Right forelimb (tissue), 1 donor: ENCODE measurements at regions not wholly inside any gene's neighbourhood (a gene's known extent, or its start where the extent isn't known, plus 50 kb on each side); places are given as distances from the start of the nearest gene placed in this dataset.
"Not testable (repeated sequence)": the region's sequence is repeated elsewhere in the genome, so short reads cannot be mapped to it uniquely, and the experiment has no call there.

ENCODE experiments used
- DNase-seq: peaks from one replicate; pipeline ENCODE4 v3.0.0-alpha.2; 2018

DNA sequence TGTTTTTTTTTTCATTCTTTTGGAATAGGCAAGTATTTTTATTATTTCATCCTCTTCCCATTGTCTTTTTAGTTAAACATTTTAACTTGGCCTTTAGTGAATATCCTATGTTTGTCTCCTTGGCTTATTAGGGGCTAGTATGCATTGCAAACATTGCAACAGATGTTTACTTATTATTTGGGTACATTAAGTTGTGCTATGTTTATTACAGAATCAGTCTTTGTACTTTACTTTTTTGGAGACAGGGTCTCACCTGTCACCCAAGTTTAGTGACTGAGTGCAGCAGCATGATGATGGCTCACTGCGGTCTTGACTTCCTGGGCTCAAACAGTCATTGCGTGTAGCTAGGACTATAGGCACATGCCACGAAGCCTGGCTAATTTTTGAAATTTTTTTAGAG lies 51.1 kb upstream of the NUDT6 start:
- DNase-seq: no peak

DNA sequence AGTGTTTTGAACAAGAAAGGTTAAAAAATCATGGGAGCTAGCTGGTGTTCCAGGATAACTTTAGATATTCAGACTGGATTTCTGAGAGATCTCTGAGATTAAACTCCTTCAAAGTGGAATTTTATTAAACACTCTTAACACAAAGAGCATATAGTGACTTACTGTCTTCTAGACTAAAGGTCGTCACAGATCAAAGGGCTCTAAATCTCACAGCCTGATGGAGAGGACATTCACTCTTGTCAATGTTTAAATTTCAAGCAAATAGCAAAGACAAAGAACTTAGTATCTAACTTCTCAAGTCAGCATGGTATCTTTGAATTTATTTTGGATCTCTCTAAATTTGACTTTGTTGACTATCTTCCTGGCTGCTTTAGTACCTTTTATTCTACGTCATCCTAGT lies 53.7 kb upstream of the NUDT6 start:
- DNase-seq: no peak

DNA sequence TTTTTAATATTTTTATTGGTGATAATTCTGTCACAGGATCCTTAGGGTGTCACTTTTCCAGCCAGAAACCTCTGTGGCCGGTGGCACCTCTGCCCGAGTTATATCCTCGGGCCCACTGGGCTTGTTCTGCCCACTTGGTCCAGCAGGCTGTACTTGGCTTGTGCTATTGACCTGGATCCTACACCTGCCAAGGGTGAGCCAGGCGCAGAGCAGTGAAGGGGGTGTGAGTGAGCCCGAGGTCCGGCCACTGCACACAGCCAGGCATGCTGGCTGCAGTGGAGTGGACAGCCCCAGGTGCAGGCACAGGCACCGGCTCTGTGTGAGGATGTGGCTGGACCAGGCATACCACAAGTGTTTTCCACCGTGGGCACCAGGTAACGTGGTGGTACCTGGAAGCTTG lies 54.7 kb upstream of the NUDT6 start:
- no peak for DNase-seq

DNA sequence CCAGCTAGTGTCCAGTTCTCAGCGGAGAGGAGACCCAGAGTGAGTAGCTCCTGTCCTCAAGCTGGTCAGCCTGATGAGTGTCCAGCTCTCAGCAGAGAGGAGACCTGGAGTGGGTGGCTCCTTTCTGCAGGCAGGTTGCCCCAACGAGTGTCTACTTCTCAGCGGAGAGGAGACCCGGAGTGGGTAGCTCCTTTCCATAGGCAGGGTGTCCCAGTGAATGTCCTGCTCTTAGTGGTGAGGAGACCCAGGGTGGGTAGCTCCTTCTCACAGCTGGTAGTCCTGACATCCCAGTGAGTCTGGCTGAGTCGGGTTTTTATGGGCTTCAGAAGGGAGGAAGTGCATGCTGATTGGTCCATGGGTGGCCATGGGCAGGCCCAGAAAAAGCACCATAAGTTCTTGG lies 55.7 kb upstream of the NUDT6 start:
- DNase-seq: no peak

DNA sequence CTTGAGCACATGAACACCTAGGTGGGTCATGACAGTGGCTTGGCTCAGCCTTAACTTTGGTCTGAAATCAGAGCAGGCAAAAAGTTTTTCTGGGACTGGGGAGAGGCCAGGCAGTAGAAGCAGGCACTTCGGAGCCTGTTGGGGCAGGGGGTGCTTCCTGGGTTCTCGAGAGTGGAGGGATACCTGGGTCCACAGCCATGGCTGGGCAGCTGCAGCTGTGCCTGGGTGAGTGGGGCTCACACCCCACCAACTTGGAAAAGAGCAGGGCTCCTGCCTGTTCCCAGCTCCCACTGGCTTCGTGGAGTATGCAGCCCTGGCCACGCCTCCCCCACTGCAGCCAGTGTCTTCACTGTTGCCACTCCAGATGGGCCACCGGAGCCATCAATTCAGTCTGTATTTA lies 56.4 kb upstream of the NUDT6 start:
- no peak for DNase-seq

DNA sequence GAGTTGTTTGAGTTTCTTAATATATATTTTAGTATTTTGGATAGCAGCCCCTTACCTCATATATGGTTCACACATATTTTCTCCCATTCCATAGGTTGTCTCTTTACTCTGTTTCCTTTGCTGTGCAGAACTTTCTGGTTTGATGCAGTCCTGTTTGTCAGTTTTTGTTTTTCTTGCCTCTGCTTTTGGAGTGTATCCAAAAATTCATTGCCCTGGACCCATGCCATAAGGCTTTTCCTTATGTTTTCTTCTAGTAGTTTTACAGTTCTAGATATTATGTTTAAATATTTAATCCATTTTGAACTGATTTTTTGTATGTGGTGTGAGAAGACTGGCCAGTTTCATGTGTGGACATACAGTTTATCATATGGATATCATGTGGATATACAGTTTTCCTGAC lies 58.5 kb upstream of the NUDT6 start:
- DNase-seq: no peak

DNA sequence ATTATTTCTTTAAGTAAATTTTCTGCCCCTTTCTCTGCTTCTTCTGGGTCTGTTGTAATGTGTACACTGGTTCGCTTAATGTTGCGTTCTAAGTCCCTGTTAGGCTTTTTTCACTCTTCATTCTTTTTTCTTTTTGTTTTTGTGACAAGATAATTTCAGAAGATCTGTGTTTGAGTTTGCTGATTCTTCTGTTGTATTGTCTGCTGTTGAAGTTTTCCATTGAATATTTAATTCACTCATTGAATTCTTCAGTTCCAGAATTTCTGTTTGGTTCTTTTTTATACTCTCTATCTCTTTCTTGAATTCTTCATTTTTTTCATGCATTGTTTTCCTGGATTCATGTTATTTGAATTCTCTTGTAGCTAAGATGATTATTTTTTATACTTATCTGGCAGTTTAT lies 66.3 kb upstream of the NUDT6 start:
- no peak for DNase-seq

DNA sequence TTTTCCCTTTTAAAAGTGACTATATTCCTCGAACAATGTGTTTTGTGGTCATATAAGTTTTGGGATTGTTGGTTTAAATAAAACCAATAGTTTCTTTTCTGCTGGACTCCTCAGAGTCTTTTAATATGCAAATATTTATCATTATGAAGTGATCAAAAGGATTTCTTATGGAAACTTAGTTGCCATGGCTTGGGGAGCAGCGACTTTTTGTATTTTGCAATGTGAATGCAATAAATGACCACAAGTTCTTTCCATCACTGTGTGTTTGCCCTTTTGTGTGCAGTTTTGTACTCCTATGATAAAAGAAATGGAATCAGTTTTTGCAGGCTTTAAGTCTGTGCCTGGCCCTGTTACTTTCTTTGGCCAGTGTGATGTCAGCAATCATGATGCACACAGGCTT lies 68.5 kb upstream of the NUDT6 start:
- no peak for DNase-seq

DNA sequence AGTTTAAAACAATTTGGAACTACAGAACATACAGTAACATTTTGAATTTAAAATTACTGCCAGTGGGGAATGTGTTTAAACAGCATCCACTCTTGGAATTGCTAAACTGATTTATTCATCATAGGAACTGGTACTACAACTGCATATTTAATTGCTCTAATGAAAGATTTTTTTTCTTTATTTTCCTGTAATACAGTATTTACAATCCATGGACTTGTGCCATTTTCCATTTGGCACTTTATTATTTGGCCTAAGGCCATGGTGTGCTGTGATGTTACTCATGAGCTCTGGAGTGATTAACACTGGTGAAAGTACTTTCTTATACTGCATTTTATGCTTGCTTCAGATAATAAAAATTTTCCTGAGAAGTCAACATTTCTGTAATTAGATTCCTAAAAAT lies 69.7 kb upstream of the NUDT6 start:
- DNase-seq: no peak

DNA sequence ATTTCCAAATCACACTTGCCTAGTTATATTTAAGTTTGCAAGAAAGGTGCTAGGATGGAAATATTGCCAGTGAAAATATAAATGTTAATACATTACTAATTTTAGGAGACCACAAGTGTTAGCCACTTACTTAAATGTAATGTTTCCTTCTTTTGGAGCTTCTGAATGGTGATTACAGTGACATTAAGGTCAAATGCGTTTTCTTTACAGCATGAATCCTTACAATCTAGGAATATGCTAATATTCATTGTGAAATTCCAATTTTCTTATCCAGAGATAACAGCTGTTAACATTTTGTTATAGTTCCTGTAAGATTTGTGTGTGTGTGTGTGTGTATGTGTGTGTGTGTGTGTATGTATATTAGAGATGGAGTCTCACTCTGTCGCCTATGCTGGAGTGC lies 70.2 kb upstream of the NUDT6 start:
- no peak for DNase-seq

DNA sequence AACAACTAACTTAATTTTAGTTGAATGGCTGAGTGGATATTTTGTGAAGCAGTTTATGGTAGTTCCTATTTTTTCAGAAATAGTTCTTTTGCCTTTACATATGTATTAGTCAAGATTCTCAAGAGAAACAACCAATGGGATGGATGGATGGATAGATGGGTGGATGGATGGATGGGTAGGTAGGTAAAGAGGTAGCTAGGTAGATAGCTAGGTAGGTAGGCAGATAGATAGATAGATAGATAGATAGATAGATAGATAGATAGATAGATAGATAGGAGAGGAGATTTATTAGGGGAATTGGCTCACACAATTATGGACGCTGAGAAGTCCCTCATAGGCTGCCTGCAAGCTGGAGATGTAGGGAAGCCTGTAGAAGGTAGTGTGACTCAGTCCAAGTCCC lies 74.0 kb upstream of the NUDT6 start:
- no peak for DNase-seq

DNA sequence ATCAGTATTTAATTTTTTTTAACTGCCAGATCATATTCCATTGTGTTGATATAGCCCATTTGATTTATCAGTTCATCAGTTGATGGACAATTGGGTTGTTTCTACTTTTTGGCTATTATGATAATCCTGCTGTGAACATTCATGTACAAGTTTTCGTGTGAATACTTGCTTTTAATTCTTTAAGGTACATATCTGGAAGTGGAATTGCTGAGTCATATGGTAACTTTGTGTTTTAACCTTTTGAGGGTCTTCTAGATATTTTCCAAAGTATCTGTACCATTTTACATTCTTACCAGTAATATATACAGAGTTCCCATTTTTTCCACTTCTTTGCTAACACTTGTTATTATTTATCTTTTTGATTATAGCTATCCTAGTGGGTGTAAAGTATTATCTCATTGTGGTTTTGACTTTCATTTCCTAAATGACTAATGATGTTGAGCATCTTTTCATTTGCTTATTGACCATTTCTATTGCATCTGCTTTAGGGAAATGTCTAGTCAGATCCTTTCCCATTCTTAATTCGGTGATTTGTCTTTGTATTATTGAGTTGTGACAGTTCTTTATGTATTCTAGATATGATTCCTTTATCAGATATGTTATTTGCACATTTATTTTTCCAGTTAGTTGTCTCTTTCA lies 75.2 kb upstream of the NUDT6 start:
- DNase-seq: no peak

DNA sequence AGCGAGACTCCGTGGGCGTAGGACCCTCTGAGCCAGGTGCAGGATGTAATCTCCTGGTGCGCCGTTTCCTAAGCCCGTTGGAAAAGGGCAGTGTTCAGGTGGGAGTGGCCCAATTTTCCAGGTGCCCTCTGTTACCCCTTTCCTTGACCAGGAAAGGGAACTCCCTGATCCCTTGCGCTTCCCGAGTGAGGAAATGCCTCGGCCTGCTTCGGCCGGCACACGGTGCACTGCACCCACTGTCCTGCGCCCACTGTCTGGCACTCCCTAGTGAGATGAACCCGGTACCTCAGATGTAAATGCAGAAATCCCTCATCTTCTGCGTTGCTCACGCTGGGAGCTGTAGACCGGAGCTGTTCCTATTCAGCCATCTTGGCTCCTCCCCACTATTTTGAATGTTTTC lies 81.7 kb upstream of the NUDT6 start:
- not testable (repeated sequence) for DNase-seq

DNA sequence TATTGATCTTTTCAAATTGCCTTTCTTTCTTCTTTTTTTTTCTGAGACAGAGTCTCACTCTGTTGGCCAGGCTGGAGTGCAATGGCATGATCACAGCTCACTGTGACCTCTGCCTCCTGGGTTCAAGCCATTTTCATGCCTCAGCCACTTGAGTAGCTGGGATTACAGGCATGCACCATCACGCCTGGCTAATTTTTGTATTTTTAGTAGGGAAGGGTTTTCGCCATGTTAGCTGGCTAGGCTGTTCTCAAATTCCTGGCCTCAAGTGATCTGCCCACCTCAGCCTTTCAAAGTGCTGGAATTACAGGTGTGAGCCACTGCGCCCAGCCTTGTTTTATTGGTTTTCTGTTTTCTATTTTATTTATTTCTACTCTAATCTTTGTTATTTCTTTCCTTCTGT lies 82.7 kb upstream of the NUDT6 start:
- not testable (repeated sequence) for DNase-seq

DNA sequence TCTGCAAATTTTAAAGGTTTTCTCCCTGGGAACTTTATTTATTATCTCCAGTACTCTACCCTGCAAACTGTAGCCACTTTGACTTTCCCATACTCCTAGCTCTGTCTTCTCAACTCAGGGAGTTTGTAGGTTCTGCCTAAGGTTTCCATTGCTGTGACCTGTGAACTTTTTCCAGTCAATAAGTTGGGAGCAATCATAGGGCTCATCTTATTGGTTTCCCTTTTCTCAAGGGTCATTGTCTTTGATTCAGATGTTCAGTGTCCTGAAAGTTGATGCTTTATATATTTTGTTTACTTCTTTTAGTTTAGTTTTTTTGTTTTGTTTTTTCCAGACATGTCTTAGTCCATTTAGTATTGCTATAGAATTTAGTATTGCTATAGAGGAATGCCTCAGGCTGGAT lies 85.3 kb upstream of the NUDT6 start:
- no peak for DNase-seq

DNA sequence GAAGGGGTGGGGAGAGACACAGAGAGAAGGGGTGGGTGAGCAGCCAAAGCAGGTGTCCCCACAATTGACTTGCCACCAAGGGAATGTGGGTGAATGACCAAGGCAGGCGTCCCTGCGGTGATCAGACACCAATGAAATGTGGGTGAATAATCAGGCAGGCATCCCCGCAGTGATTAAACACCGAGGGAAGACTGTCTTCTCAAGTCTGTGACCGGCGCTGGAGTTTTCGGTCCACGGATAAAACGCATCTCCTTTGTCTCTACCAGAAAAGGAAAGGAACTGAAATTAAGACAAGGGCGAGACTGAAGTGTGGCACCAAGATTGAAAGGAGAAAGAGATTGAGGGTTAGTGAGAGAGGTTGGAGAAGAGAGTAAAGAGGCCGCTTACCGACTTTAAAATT lies 90.0 kb upstream of the NUDT6 start:
- DNase-seq: not testable (repeated sequence)

DNA sequence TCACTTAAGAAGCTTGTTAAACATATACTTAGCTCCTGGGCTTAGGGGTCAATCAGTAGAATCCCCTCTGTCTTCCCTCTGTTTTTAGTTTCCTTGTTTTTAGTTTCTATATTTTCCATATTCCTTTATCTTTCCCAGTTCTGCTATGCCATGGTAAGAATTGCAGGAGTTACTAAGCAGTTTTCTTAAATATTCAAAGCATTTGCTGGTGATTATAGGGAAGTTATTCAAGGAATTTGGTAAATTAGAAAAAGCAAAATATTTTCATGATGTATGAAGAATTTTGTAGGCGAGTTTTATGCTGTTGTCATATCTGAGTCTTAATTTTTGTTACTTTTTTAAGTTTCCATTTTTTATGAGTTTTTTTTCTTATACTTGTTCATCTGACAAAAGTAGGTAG lies 91.6 kb upstream of the NUDT6 start:
- no peak for DNase-seq

DNA sequence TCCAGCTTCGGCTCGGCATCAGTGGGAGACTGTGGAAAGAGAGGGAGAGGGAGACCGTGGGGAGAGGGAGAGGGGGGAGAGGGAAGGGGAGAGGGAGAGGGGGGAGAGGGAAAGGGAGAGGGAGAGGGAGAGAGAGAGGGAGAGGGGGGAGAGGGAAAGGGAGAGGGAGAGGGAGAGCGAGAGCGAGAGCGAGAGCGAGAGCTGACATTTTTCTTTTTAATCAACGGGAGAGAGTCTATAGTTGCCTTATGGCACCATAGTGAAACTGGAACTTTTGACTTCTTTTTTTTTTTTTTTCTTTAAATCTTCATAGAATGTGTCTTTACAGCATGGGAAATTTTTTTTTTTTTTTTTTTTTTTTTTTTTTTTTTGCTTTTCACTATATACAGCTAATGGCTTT lies 94.7 kb upstream of the NUDT6 start:
- no peak for DNase-seq

DNA sequence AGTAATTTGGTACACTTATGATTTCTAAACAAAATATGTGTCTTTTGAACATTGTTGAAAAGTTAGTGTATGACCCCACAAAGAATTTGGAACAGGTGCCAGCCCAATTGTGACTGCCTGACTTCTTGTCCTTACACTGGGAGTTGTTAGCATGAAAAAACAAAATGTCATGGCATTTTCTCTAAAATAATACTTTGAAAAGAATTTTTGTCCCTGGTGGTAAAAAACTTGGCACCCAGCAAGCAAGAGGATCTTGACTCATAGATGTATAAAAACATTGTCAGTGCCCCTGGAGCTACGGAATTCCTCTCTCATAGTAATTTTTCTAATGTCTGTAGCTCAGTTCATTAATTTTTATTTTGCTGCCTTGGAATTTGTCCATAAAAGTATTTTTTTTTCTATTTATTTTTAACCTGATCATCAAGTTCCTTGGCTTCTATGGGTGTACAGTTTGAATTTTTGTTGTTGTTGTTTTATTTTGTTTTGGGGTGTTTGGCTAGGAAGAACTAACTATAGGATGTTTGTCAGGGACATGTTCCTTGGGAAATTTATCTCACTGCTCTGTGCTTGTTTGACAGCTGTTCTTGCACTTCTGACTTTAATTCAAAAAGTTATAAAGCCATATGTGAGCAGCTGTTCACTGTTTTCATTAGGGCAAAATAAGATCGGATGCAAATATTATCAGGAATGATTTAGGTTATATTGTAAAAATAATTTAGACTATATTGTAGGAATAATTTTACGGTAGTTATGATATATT lies 95.4 kb upstream of the NUDT6 start:
- DNase-seq: no peak

DNA sequence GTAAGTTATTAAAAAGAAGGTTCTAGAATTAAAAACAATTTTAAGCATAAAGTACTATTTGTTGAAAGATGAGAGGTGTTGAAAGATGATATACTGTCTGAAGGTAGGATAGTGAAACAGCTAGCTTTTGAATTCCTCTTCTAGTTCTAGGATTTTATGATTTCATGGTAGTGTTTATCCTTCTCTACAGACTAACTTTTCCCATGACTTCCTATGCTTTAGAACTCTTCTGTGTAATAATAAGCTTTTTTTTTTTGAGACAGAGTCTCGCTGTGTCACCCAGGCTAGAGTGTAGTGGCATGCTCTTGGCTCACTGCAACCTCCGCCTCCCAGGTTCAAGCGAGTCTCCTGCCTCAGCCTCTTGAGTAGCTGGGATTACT lies 96.0 kb upstream of the NUDT6 start:
- no peak for DNase-seq

DNA sequence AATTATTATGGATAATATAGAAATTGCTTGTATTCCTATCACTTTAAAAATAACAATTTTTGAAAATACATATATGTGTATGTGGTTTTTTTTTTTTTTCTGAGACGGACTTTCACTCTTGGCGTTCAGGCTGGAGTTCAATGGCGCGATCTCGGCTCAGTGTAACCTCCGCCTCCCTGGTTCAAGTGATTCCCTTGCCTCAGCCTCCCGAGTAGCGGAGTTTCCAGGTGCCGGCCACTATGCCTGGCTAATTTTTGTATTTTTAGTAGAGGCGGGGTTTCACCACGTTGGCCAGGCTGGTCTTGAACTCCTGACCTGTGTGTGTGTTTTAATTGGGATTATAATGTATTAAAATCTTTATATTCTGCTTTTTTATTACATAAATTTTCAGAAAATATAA lies 97.9 kb upstream of the NUDT6 start:
- DNase-seq: no peak

DNA sequence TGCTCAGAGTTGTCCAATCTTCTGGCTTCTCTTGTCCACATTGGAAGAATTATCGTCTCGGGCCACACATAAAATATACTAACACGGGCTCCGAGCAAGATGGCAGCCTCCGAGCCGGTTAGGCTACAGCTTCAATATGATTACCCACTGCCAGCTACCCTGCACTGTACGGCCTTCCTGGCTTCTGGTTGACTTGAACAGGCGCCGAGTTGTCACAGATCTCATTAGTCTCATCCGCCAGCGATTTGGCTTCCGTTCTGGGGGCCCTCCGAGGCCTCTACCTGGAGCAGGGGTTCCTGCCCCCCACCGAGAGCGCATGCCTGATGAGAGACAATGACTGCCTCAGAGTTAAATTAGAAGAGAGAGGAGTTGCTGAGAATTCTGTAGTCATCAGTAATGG lies 101.2 kb upstream of the NUDT6 start:
- DNase-seq: no peak

DNA sequence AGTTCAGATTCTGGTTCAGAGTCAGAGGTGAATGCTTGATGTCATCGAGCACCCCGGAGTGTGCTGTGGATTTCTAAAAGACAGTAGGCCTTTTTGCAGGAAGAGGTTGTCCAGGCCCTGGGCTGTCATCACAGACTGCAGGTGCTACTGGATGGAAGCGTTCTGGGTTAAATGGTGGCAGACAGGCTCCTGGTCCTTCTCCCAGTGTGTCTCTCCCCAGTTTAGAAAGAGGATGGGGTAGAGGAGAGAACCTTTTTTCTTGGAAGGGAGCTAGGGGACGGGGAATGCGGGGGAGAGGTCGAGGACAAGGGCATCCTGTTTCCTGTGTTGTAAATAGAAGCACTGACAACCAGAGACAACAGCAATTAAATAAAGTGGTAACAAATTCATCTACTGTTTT lies 102.3 kb upstream of the NUDT6 start:
- DNase-seq: no peak

DNA sequence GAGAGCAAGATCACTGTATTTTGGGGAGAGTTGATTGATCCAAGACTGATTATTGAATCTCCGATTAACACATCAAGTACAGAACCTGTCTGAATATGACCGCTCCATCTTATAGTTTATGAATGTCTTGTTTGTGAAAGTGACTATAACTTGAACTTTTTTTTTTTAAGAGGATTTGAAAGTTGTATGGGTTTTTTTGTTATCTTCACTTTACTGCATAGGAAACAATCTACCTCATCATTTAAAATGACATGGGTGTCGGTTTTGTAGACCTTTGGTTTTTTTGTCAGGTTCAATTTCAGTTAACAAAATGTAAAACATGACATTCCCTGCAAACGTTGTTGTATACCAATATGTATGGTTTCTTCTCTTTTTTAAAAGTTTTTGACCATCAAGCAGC lies 103.0 kb upstream of the NUDT6 start:
- no peak for DNase-seq

DNA sequence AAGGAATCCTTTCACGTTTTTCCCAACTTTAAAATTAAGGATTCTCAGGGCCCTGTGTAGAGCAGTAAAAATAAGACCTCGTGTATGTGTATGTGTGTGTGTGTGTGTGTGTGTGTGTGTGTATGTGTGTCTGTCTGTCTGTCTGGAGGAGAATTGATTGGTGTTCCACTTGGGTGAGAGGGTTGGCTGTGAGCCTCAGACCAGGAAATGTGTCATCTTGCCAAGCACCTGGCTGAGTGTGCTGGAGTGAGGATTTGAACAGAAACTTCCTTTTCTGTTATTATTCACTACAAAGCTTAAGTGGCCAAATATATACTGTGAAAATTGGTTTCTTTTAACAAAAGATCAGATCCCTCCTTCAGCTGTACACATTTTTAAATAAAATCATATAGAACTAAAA lies 103.6 kb upstream of the NUDT6 start:
- DNase-seq: peak; percentile 63
